K562 (cell line): ENCODE measurements at regions not wholly inside any gene's neighbourhood (a gene's known extent, or its start where the extent isn't known, plus 50 kb on each side); places are given as distances from the start of the nearest gene placed in this dataset.

Source experiments
- ATAC-seq: fragments of 200-7000 bp; cut with Tn5 transposase; 3 replicates; pipeline ENCODE4 v1.9.1; 2020; ENCODE audit warnings: moderate library complexity
- BruUV-seq: library from RNA; stranded (reverse); fragments of 400-500 nt; replicated peaks from 2 replicates; lab custom pipeline; 2021; lab: Mats Ljungman, UMichigan
- CTCF ChIA-PET: fragments of 300-600 bp; formaldehyde crosslinking; extraction: SDS; loops from one replicate; lab custom pipeline; 2021; ENCODE audit warnings: low intra/inter-chr PET ratio; lab: Yijun Ruan, JAX
- POLR2A ChIA-PET: fragments of 300-600, 350-650 bp; sonication (Branson Sonifier 250); formaldehyde crosslinking; extraction: SDS; loops from one replicate; lab custom pipeline; 2021; ENCODE audit warnings: antibody characterized with exemption, inconsistent platforms; lab: Yijun Ruan, JAX
- DNase-seq, 4 experiments: peaks; one replicate each; pipeline versions ENCODE4 v3.0.0 to v3.0.0-alpha.2; 2011 to 2018; ENCODE audit warnings: low spot score in 3 of 4, mixed read lengths in 3 of 4; ENCODE audit errors: extremely low read depth in 1 of 4
- FAIRE-seq: peaks from 2 replicates; lab custom pipeline; 2011; peaks lifted over from hg19 to GRCh38; lab: Jason Lieb, UNC
- H2AFZ ChIP-seq: 2 replicates; pipeline ENCODE4 v1.6.0; 2011; ENCODE audit warnings: low read depth, low read length, control low read depth, inconsistent platforms
- H3K27ac ChIP-seq: fragments of 200-600 bp; 3 replicates; pipeline ENCODE4 v1.8.0; 2011; ENCODE audit warnings: low read depth, mild to moderate bottlenecking, control low read depth, inconsistent platforms, low read length, moderate library complexity, mixed read lengths; ENCODE audit errors: extremely low read depth
- H3K27me3 ChIP-seq, 2 experiments: fragments of 300-600 bp in 1 of 2; 2 replicates in 1 of 2; 3 replicates in 1 of 2; pipeline versions ENCODE4 v1.6.0 to v1.8.0; 2011; ENCODE audit warnings: inconsistent platforms in 2 of 2, low read length in 2 of 2, mild to moderate bottlenecking in 1 of 2, mixed read lengths in 1 of 2, moderate library complexity in 1 of 2; ENCODE audit not compliant: control insufficient read depth in 2 of 2, insufficient read depth in 2 of 2
- H3K36me3 ChIP-seq: fragments of 300-600 bp; 3 replicates; pipeline ENCODE4 v1.8.0; 2011; ENCODE audit warnings: mild to moderate bottlenecking, low read length, inconsistent platforms; ENCODE audit not compliant: control insufficient read depth, insufficient read depth
- H3K4me1 ChIP-seq, 2 experiments: fragments of 200-600 bp in 1 of 2; replicated peaks in 1 of 2; 2 replicates in 1 of 2; 3 replicates in 1 of 2; pipeline versions ENCODE4 v1.5.1 to v1.8.0; 2011; ENCODE audit warnings: inconsistent platforms in 2 of 2, low read length in 2 of 2, mild to moderate bottlenecking in 1 of 2, mixed read lengths in 1 of 2, moderate library complexity in 1 of 2; ENCODE audit not compliant: control insufficient read depth in 2 of 2, insufficient read depth in 2 of 2
- H3K4me2 ChIP-seq: 2 replicates; pipeline ENCODE4 v1.6.1; 2011; ENCODE audit warnings: low read length, control low read depth, inconsistent platforms, mixed read lengths; ENCODE audit not compliant: insufficient read depth
- H3K4me3 ChIP-seq: fragments of 200-600 bp; sonication (generic), shearing (Covaris generic); 2 replicates; pipeline ENCODE4 v1.5.1; 2016; ENCODE audit warnings: control low read depth, inconsistent platforms
- H3K79me2 ChIP-seq: fragments of 200-600 bp; 3 replicates; pipeline ENCODE4 v1.8.0; 2011; ENCODE audit warnings: low read length, inconsistent platforms; ENCODE audit not compliant: control insufficient read depth, insufficient read depth
- H3K9ac ChIP-seq, 2 experiments: 2 replicates each; pipeline versions ENCODE4 v1.6.0 to v1.6.1; 2011; ENCODE audit warnings: low read depth in 2 of 2, low read length in 2 of 2, control low read depth in 1 of 2, inconsistent platforms in 1 of 2, mild to moderate bottlenecking in 1 of 2, mixed read lengths in 1 of 2; ENCODE audit not compliant: insufficient read depth in 1 of 2
- H3K9me1 ChIP-seq: one replicate; pipeline ENCODE4 v1.6.0; 2011; ENCODE audit warnings: inconsistent platforms, mild to moderate bottlenecking, low read length, moderate library complexity; ENCODE audit not compliant: control insufficient read depth, insufficient read depth
- H3K9me3 ChIP-seq: replicated peaks from 2 replicates; pipeline ENCODE4 v1.5.1; 2011; ENCODE audit warnings: low read depth, low read length, inconsistent platforms; ENCODE audit not compliant: control insufficient read depth, insufficient read depth
- H4K20me1 ChIP-seq: replicated peaks from 2 replicates; pipeline ENCODE4 v1.6.1; 2011; ENCODE audit warnings: low read length, inconsistent platforms, mixed read lengths; ENCODE audit not compliant: control insufficient read depth, insufficient read depth
- CHD1 ChIP-seq: fragments of 200-600 bp; sonication (generic); IDR thresholded peaks from one replicate; pipeline ENCODE4 v1.6.1; 2012; ENCODE audit warnings: mild to moderate bottlenecking, moderate library complexity, low read length, inconsistent platforms
- HNRNPUL1 ChIP-seq: fragments of 200-400 bp; formaldehyde crosslinking; IDR thresholded peaks from 2 replicates; pipeline ENCODE4 v1.6.1; 2017; ENCODE audit warnings: low read length
- KDM5B ChIP-seq: fragments of 200-600 bp; sonication (generic); IDR thresholded peaks from 2 replicates; pipeline ENCODE4 v1.6.1; 2012; ENCODE audit warnings: low read depth, mild to moderate bottlenecking, moderate library complexity, low read length, control low read depth, inconsistent platforms; ENCODE audit not compliant: insufficient replicate concordance
- LEF1 ChIP-seq: fragments of 450-650 bp; IDR thresholded peaks from 2 replicates; pipeline ENCODE4 v1.6.1; 2016; ENCODE audit warnings: mild to moderate bottlenecking
- MYC ChIP-seq, 2 experiments: fragments of 250-450 bp in 1 of 2; sonication (Bioruptor Pico) in 1 of 2; IDR thresholded peaks; 2 replicates each; pipeline versions ENCODE4 v1.5.1 to v1.6.1; 2012 to 2021; ENCODE audit warnings: low read depth in 2 of 2, borderline replicate concordance in 1 of 2, improper control_type of control experiment in 1 of 2, low read length in 1 of 2, mild to moderate bottlenecking in 1 of 2, moderate library complexity in 1 of 2
- TBL1XR1 ChIP-seq, 2 experiments: IDR thresholded peaks; 2 replicates each; pipeline ENCODE4 v1.6.1; 2012; ENCODE audit warnings: improper control_type of control experiment in 2 of 2, low read length in 2 of 2, mild to moderate bottlenecking in 1 of 2
- ZBTB17 ChIP-seq: fragments of 450-650 bp; formaldehyde crosslinking; IDR thresholded peaks from 2 replicates; pipeline ENCODE4 v1.4.0; 2020; ENCODE audit warnings: mild to moderate bottlenecking
- ZFP30 ChIP-seq: fragments of 250-450 bp; sonication (Bioruptor Pico); IDR thresholded peaks from 2 replicates; pipeline ENCODE4 v1.8.0; 2022; ENCODE audit warnings: moderate library complexity, mild to moderate bottlenecking, inconsistent platforms, borderline replicate concordance
- WGBS: fragments of 100-300 bp; shearing (Covaris generic); methylation state at CpG from one replicate; pipeline ENCODE4 v1.1.6; 2016; ENCODE audit warnings: low coverage, mixed read lengths; ENCODE audit not compliant: insufficient coverage; ENCODE audit errors: missing lambda C conversion rate; 5-methylcytosine and 5-hydroxymethylcytosine counted together
- in situ Hi-C: fragments of 300-500 bp; cut with MboI; formaldehyde crosslinking; loops from 4 replicates; pipeline ENCODE4 v1.15.0; 2018; ENCODE audit warnings: inconsistent platforms, mixed read lengths
- intact Hi-C: fragments of 100-400 bp; cut with micrococcal nuclease; formaldehyde crosslinking; loops from 2 replicates; pipeline ENCODE4 v1.14.2; 2022

DNA sequence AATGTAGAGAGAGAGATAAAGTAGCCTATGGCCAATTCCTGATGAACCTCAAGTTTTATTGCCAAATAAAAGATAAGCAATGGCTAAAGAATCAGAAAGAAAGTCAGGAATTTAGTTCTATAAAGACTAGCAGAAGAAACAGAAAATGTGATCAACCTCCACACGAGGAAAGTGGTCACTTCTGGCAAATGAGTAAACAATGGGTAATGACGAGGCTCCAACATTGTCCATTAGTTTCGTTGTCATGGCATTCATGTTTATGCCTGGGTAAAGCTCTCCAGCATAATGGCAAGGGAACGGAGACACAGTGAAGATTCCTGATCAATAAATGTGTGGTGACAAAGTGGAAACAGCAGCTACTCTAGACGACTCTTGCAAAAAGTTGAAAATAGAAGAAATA, 341.8 kb upstream of the CTNND2 start:
- ChIA-PET POLR2A (no interaction called here), CTCF (no interaction called here)
- intact Hi-C loops = no loop called here
- no peak overlapping the region for H3K4me2 ChIP-seq
- no peaks in the 10 kb centered on the region for H3K27me3 ChIP-seq
- TF ChIP-seq HNRNPUL1 = no peak
- no peak for TF ChIP-seq LEF1
- no peak for TF ChIP-seq ZFP30 (CRISPR knock-in tag)
- no peak for TF ChIP-seq ZBTB17 (CRISPR knock-in tag)
- TF ChIP-seq TBL1XR1 (IDR thresholded peaks at IDR 0.05; ENCODE audit: low read length in 2 of 2) = no peak
- TF ChIP-seq CHD1 = no peak
- no peaks in the 10 kb centered on the region for H3K79me2 ChIP-seq
- no peak overlapping the region for H3K9ac ChIP-seq
- no peaks in the 10 kb centered on the region for H3K36me3 ChIP-seq
- H3K4me3 ChIP-seq = no peak overlapping the region
- 0% methylated on average over 5 of the region's 5 CpGs for WGBS
- BruUV-seq = no TSS peak
- no peak overlapping the region for H2AFZ ChIP-seq
- in situ Hi-C loops = no loop called here
- FAIRE-seq (no peak), DNase-seq (no peak), ATAC-seq (no peak)
- no peaks in the 10 kb centered on the region for H3K4me1 ChIP-seq
- H4K20me1 ChIP-seq = no peaks in the 10 kb centered on the region
- H3K9me1 ChIP-seq = no peaks in the 10 kb centered on the region
- H3K27ac ChIP-seq = no peak overlapping the region
- no peaks in the 10 kb centered on the region; the same call in 1 of the 2 replicates for H3K9me3 ChIP-seq

DNA sequence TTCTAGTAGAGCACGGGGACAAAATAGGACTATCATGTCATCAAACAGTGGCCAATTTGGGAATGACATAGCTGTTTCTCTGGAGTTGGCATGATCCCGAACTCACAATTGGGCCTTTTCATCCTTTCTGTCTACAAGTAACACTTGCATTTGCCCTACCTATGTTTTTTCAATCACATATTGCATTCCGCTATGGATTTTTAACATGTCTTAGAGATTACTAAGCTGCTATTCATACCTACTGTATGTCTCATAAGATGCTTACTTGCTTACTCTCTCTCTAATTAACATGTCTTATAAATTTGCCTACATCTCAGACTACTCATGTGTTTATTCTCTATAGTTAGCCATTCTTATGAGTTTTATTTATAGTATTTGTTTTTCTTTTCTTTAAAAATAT, 341.2 kb upstream of the CTNND2 start:
- FAIRE-seq (no peak), ATAC-seq (no peak), DNase-seq (no peak)
- H3K36me3 ChIP-seq = no peaks in the 10 kb centered on the region
- no peak overlapping the region for H3K27ac ChIP-seq
- intact Hi-C loops = no loop called here
- H3K4me3 ChIP-seq = no peak overlapping the region
- WGBS = 5% methylated on average over 3 of the region's 3 CpGs
- in situ Hi-C loops = no loop called here
- no peak overlapping the region for H3K4me2 ChIP-seq
- ChIA-PET POLR2A (no interaction called here), CTCF (no interaction called here)
- BruUV-seq = no TSS peak
- H4K20me1 ChIP-seq = no peaks in the 10 kb centered on the region
- H3K79me2 ChIP-seq = no peaks in the 10 kb centered on the region
- H3K9me1 ChIP-seq = no peaks in the 10 kb centered on the region
- no peaks in the 10 kb centered on the region; the same call in 1 of the 2 replicates for H3K9me3 ChIP-seq
- no peaks in the 10 kb centered on the region for H3K27me3 ChIP-seq
- TF ChIP-seq MYC (IDR thresholded peaks at IDR 0.05; ENCODE audit: low read depth, low read length) (no peak), MYC (CRISPR knock-in tag; IDR thresholded peaks at IDR 0.05; ENCODE audit: borderline replicate concordance, low read depth) (no peak), KDM5B (no peak)
- H3K9ac ChIP-seq = no peak overlapping the region
- H2AFZ ChIP-seq = no peak overlapping the region
- no peaks in the 10 kb centered on the region for H3K4me1 ChIP-seq
